GM12878 (cell line): ENCODE measurements at regions not wholly inside any gene's neighbourhood (a gene's known extent, or its start where the extent isn't known, plus 50 kb on each side); places are given as distances from the start of the nearest gene placed in this dataset.

Experiments
- ATAC-seq: fragments of 200-7000 bp; cut with Tn5 transposase; 3 replicates; pipeline ENCODE4 v1.9.1; 2020; ENCODE audit warnings: mild to moderate bottlenecking, moderate library complexity
- BruUV-seq: library from RNA; stranded (reverse); fragments of 400-500 nt; replicated peaks from 2 replicates; lab custom pipeline; 2021; lab: Mats Ljungman, UMichigan
- CTCF ChIA-PET: fragments of 300-600 bp; sonication (Branson Sonifier 250); formaldehyde crosslinking; extraction: SDS; loops from one replicate; lab custom pipeline; 2021; ENCODE audit warnings: inconsistent platforms; lab: Yijun Ruan, JAX
- POLR2A ChIA-PET: fragments of 350-600 bp; formaldehyde crosslinking; extraction: SDS; loops from one replicate; lab custom pipeline; 2021; ENCODE audit warnings: inconsistent platforms; lab: Charles Lee
- RAD21 ChIA-PET: fragments of 300-600 bp; sonication (Branson Sonifier 250); formaldehyde crosslinking; loops from one replicate; lab custom pipeline; 2023; ENCODE audit warnings: antibody characterized with exemption; ENCODE audit not compliant: unreplicated experiment; lab: Charles Lee
- SMC1A ChIA-PET: fragments of 300-600 bp; sonication (Branson Sonifier 250); formaldehyde crosslinking; loops from one replicate; lab custom pipeline; 2023; ENCODE audit not compliant: unreplicated experiment, uncharacterized antibody; lab: Charles Lee
- DNase-seq: peaks from one replicate; pipeline ENCODE4 v3.0.0-alpha.2; 2011; ENCODE audit warnings: low read depth, low spot score
- FAIRE-seq: peaks from 3 replicates; lab custom pipeline; 2011; peaks lifted over from hg19 to GRCh38; lab: Jason Lieb, UNC
- H2AFZ ChIP-seq: 2 replicates; pipeline ENCODE4 v1.6.0; 2011; ENCODE audit warnings: low read depth, low read length, control low read depth; ENCODE audit not compliant: control insufficient read depth
- H3K27ac ChIP-seq: 2 replicates; pipeline ENCODE4 v1.5.1; 2011; ENCODE audit warnings: control low read depth; ENCODE audit not compliant: control insufficient read depth, insufficient read depth
- H3K27me3 ChIP-seq, 2 experiments: replicated peaks in 1 of 2; 2 replicates each; pipeline versions ENCODE4 v1.6.0 to v1.6.1; 2011; ENCODE audit warnings: low read length in 1 of 2; ENCODE audit not compliant: control insufficient read depth in 2 of 2, insufficient read depth in 2 of 2
- H3K36me3 ChIP-seq, 2 experiments: 2 replicates each; pipeline ENCODE4 v1.5.1; 2011; ENCODE audit warnings: low read length in 1 of 2; ENCODE audit not compliant: control insufficient read depth in 2 of 2, insufficient read depth in 2 of 2
- H3K4me1 ChIP-seq: 2 replicates; pipeline ENCODE4 v1.6.1; 2011; ENCODE audit warnings: mild to moderate bottlenecking, low read length, moderate library complexity, mixed read lengths; ENCODE audit not compliant: control insufficient read depth, insufficient read depth
- H3K4me2 ChIP-seq: 2 replicates; pipeline ENCODE4 v1.6.0; 2011; ENCODE audit warnings: control low read depth; ENCODE audit not compliant: control insufficient read depth, insufficient read depth
- H3K4me3 ChIP-seq: fragments of 200-600 bp; sonication (generic); 2 replicates; pipeline ENCODE4 v1.5.1; 2016
- H3K79me2 ChIP-seq: 2 replicates; pipeline ENCODE4 v1.6.0; 2011; ENCODE audit warnings: low read length; ENCODE audit not compliant: control insufficient read depth, insufficient read depth
- H3K9ac ChIP-seq: 2 replicates; pipeline ENCODE4 v1.8.0; 2011; ENCODE audit warnings: low read length, control low read depth, mixed read lengths; ENCODE audit not compliant: control insufficient read depth, insufficient read depth
- H3K9me3 ChIP-seq: replicated peaks from 3 replicates; pipeline ENCODE4 v1.5.1; 2011; ENCODE audit warnings: mild to moderate bottlenecking, low read length; ENCODE audit not compliant: control insufficient read depth, insufficient read depth
- H4K20me1 ChIP-seq: 2 replicates; pipeline ENCODE4 v1.6.0; 2011; ENCODE audit not compliant: control insufficient read depth, insufficient read depth
- BACH1 ChIP-seq: fragments of 450-650 bp; IDR thresholded peaks from 2 replicates; pipeline ENCODE4 v1.6.1; 2017; ENCODE audit warnings: mild to moderate bottlenecking, borderline replicate concordance
- CHD2 ChIP-seq: IDR thresholded peaks from 2 replicates; pipeline ENCODE4 v1.6.1; 2011; ENCODE audit warnings: low read depth, low read length, improper control_type of control experiment, borderline replicate concordance
- CREM ChIP-seq: IDR thresholded peaks from 2 replicates; pipeline ENCODE4 v1.6.1; 2014; ENCODE audit warnings: antibody characterized with exemption, low read depth
- ETV6 ChIP-seq, 2 experiments: fragments of 450-650 bp in 1 of 2; IDR thresholded peaks in 1 of 2; conservative IDR thresholded peaks in 1 of 2; 2 replicates each; pipeline ENCODE4 v1.6.1; 2014; ENCODE audit warnings: antibody characterized with exemption in 1 of 2, borderline replicate concordance in 1 of 2, low read depth in 1 of 2, mild to moderate bottlenecking in 1 of 2, moderate library complexity in 1 of 2
- FOXK2 ChIP-seq: fragments of 450-650 bp; IDR thresholded peaks from 2 replicates; pipeline ENCODE4 v1.6.1; 2017; ENCODE audit warnings: mild to moderate bottlenecking, moderate library complexity
- MEF2B ChIP-seq: fragments of 450-650 bp; IDR thresholded peaks from 2 replicates; pipeline ENCODE4 v1.6.1; 2018; ENCODE audit warnings: mild to moderate bottlenecking, moderate library complexity; ENCODE audit not compliant: partially characterized antibody, poor library complexity, severe bottlenecking
- POU2F2 ChIP-seq: IDR thresholded peaks from 3 replicates; pipeline ENCODE4 v1.6.1; 2011; ENCODE audit warnings: low read depth, mild to moderate bottlenecking, low read length, borderline replicate concordance
- SREBF2 ChIP-seq: IDR thresholded peaks from 2 replicates; pipeline ENCODE4 v1.6.1; 2012; ENCODE audit warnings: mild to moderate bottlenecking, low read length
- USF2 ChIP-seq: IDR thresholded peaks from 2 replicates; pipeline ENCODE4 v1.6.1; 2011; ENCODE audit warnings: low read depth, low read length, improper control_type of control experiment, borderline replicate concordance
- WGBS: methylation state at CpG from one replicate; pipeline ENCODE4 v1.1.6; 2016; ENCODE audit warnings: low lambda C conversion rate; ENCODE audit not compliant: insufficient replicate concordance, insufficient coverage; ENCODE audit errors: missing lambda C conversion rate; 5-methylcytosine and 5-hydroxymethylcytosine counted together
- in situ Hi-C: fragments of 300-500 bp; cut with MboI; formaldehyde crosslinking; loops from 9 replicates; pipeline ENCODE4 v1.14.3; 2018; ENCODE audit warnings: mixed read lengths
- intact Hi-C: fragments of 100-400 bp; cut with micrococcal nuclease; formaldehyde crosslinking; loops from one replicate; pipeline ENCODE4 v1.14.2; 2022; ENCODE audit not compliant: unreplicated experiment

- Histone ChIP-seq H3K27ac (no peak overlapping the region), H3K9me3 (no peaks in the 10 kb centered on the region), H4K20me1 (no peaks in the 10 kb centered on the region), H3K4me2 (no peak overlapping the region), H3K36me3 (no peaks in the 10 kb centered on the region), H3K9ac (no peak overlapping the region), H3K4me3 (no peak overlapping the region), H3K79me2 (no peaks in the 10 kb centered on the region), H3K4me1 (no peaks in the 10 kb centered on the region), H2AFZ (no peak overlapping the region), H3K27me3 (no peaks in the 10 kb centered on the region)
- BruUV-seq, result no TSS peak
- TF ChIP-seq SREBF2, result no peak
- no peak for TF ChIP-seq ETV6 (conservative IDR thresholded peaks at IDR 0.05 in 1 of 2, IDR thresholded peaks at IDR 0.05 in 1 of 2; ENCODE audit: borderline replicate concordance in 1 of 2, low read depth in 1 of 2)
- TF ChIP-seq CREM, result no peak
- TF ChIP-seq POU2F2, result no peak
- TF ChIP-seq MEF2B, result no peak
- TF ChIP-seq CHD2, result no peak
- TF ChIP-seq FOXK2, result no peak
- TF ChIP-seq USF2, result no peak
- TF ChIP-seq BACH1, result no peak
- FAIRE-seq (no peak), DNase-seq (no peak), ATAC-seq (no peak)
- POLR2A ChIA-PET, result no interaction called here
- 12% methylated on average over 6 of the region's 6 CpGs for WGBS
- intact Hi-C loops (no loop called here), in situ Hi-C loops (no loop called here)
- CTCF ChIA-PET, result interaction anchor here (1.7 kb wide), 1 partner anchor 10 kb away, joined by 5 read pairs; no protein-coding TSS in a partner anchor
- SMC1A ChIA-PET, result interaction anchor here (0.8 kb wide), 1 partner anchor 12 kb away, joined by 3 read pairs; no protein-coding TSS in a partner anchor
- RAD21 ChIA-PET, result interaction anchor here (1.1 kb wide), 1 partner anchor 145 kb away, joined by 4 read pairs; no protein-coding TSS in a partner anchor
Observed at GRCh38 chr22:26823966-26824365, 166.6 kb downstream of the MIAT start.
